Neural cell (in vitro differentiated cells): ENCODE measurements at regions not wholly inside any gene's neighbourhood (a gene's known extent, or its start where the extent isn't known, plus 50 kb on each side); places are given as distances from the start of the nearest gene placed in this dataset.
"Not testable (repeated sequence)": the region's sequence is repeated elsewhere in the genome, so short reads cannot be mapped to it uniquely, and the experiment has no call there.

Experiments used
- CTCF ChIP-seq: fragments of 450-650 bp; IDR thresholded peaks from 2 replicates; pipeline ENCODE4 v1.5.1; 2014; ENCODE audit warnings: antibody characterized with exemption, mild to moderate bottlenecking, moderate library complexity; ENCODE audit not compliant: poor library complexity, severe bottlenecking
- EP300 ChIP-seq: fragments of 450-650 bp; conservative IDR thresholded peaks from 2 replicates; pipeline ENCODE4 v1.6.1; 2014; ENCODE audit warnings: antibody characterized with exemption, mild to moderate bottlenecking, moderate library complexity; ENCODE audit not compliant: poor library complexity, severe bottlenecking
- EZH2 ChIP-seq: fragments of 200-600, 300-800 bp; shearing (Covaris generic), sonication (generic); IDR thresholded peaks from 2 replicates; pipeline ENCODE4 v1.6.1; 2014; ENCODE audit warnings: antibody characterized with exemption, low read length, borderline replicate concordance, mild to moderate bottlenecking; ENCODE audit not compliant: insufficient read depth, poor library complexity, severe bottlenecking
- SMC3 ChIP-seq: fragments of 450-650 bp; conservative IDR thresholded peaks from 2 replicates; pipeline ENCODE4 v1.6.1; 2014; ENCODE audit warnings: antibody characterized with exemption, mild to moderate bottlenecking, moderate library complexity; ENCODE audit not compliant: poor library complexity

- TF ChIP-seq CTCF, EZH2, EP300, SMC3: not testable (repeated sequence)
Observed at GRCh38 chr18:8531084-8531483, 78.2 kb upstream of the RAB12 start.
